ENCODE measurements at regions not wholly inside any gene's neighbourhood (a gene's known extent, or its start where the extent isn't known, plus 50 kb on each side); places are given as distances from the start of the nearest gene placed in this dataset.

DNA sequence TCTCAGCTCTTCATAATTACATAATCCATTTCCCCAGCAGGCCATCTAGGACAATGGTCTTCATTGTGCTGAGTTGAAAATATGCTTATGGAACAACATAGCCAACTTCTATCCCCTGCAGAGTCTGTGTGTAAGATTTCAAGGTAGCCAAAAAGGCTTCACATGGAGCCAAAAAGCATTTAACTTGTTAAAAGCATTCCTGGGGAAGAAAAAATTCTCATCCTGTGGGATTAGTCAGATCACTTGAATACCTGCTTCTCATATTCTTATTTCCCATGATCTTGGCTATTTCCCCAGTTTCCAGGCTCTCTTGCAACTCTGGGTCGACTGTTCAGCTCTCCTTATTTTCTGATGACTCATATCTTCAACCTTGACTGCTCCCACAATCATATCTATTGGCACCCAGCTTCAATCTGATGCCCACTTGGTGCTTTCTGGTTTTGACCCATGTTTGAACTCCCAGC, 178.9 kb downstream of the KLHL28 start:
- Histone ChIP-seq H3K36me3 (ENCODE audit: low read depth) (no peaks in the 10 kb centered on the region), H3K27ac (ENCODE audit: poor library complexity, severe bottlenecking) (no peak overlapping the region), H3K27me3 (ENCODE audit: insufficient read depth, poor library complexity, severe bottlenecking) (no peaks in the 10 kb centered on the region), H3K9me3 (ENCODE audit: severe bottlenecking) (no peaks in the 10 kb centered on the region), H3K4me1 (ENCODE audit: insufficient read depth, poor library complexity, severe bottlenecking) (no peaks in the 10 kb centered on the region), H3K4me3 (ENCODE audit: severe bottlenecking) (no peak overlapping the region)
- no peak for DNase-seq (ENCODE audit: low spot score)
- ATAC-seq (ENCODE audit: low read depth) = peak; percentile 44; the same call in 2 of the 3 replicates
- no peak for TF ChIP-seq CTCF (IDR thresholded peaks at IDR 0.05; ENCODE audit: poor library complexity, severe bottlenecking)

DNA sequence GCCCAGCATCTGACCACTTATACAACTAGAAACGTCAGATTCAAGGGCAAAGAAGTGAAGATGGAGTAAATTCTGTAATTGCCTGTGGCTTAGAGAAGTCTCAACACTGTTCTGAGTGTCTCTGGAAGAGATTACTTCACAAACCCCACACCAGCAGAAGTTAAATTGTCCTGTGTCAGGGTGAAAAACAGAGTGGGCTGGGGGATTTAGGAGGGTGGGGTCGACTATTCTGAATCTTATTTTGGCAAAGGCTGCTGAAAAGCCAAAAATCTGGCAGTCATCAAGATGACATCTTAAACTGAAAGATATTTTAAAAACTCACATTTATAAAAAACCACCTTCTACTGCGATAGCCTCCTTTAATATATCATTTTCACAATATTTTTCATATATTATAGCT, 180.8 kb downstream of the KLHL28 start:
- Histone ChIP-seq H3K36me3 (ENCODE audit: low read depth) (no peaks in the 10 kb centered on the region), H3K4me3 (ENCODE audit: severe bottlenecking) (no peak overlapping the region), H3K4me1 (ENCODE audit: insufficient read depth, poor library complexity, severe bottlenecking) (no peaks in the 10 kb centered on the region), H3K27ac (ENCODE audit: poor library complexity, severe bottlenecking) (no peak overlapping the region), H3K27me3 (ENCODE audit: insufficient read depth, poor library complexity, severe bottlenecking) (no peaks in the 10 kb centered on the region), H3K9me3 (ENCODE audit: severe bottlenecking) (no peaks in the 10 kb centered on the region)
- ATAC-seq (ENCODE audit: low read depth) = no peak
- no peak for DNase-seq (ENCODE audit: low spot score)
- no peak for TF ChIP-seq CTCF (IDR thresholded peaks at IDR 0.05; ENCODE audit: poor library complexity, severe bottlenecking)

DNA sequence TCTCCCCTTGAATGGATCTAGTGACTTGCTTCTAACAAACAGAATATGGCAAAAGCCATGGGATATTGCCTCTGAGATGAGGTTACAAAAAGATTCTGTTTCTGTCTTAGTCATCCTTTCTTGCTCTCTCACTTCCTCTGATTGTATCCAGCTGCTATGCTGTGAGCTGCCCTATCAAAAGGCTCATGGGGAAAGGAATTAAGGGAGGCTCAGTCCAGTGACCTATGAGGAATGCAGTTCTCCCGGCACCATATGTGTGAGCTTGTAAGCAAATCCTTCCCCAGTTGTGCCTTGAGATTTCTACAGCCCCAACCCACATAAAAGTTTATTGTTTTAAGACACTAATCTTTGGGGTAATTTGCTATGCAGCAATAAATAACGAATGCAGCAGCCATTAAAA, 183.1 kb downstream of the KLHL28 start:
- Histone ChIP-seq H3K9me3 (ENCODE audit: severe bottlenecking) (no peaks in the 10 kb centered on the region), H3K4me1 (ENCODE audit: insufficient read depth, poor library complexity, severe bottlenecking) (no peaks in the 10 kb centered on the region), H3K27me3 (ENCODE audit: insufficient read depth, poor library complexity, severe bottlenecking) (peaks cover 4% of the 10 kb centered on the region), H3K36me3 (ENCODE audit: low read depth) (no peaks in the 10 kb centered on the region), H3K27ac (ENCODE audit: poor library complexity, severe bottlenecking) (no peak overlapping the region), H3K4me3 (ENCODE audit: severe bottlenecking) (no peak overlapping the region)
- DNase-seq (ENCODE audit: low spot score) = no peak
- peak; percentile 60; the same call in 1 of the 3 replicates for ATAC-seq (ENCODE audit: low read depth)
- TF ChIP-seq CTCF (IDR thresholded peaks at IDR 0.05; ENCODE audit: poor library complexity, severe bottlenecking) = no peak

DNA sequence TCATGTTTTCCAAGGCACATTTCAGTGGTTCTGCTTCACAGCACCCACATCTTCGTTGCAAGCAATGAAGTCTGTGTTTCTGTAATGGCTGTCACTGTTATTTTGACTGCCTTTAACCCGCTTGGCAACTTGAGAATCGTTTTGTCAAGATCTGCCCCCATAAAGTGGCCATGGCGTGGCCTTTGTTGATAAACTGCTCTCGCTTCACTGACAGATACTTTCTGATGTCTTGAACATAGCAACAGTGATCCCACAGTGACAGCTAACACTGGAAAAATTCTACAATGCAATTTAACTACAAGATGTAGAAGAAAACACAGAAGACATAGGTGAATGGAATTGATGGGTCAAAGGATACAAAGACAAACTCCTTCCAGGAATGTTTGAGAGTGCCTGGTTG, 184.2 kb downstream of the KLHL28 start:
- DNase-seq (ENCODE audit: low spot score) = no peak
- H3K36me3 ChIP-seq (ENCODE audit: low read depth) = no peaks in the 10 kb centered on the region
- no peaks in the 10 kb centered on the region for H3K4me1 ChIP-seq (ENCODE audit: insufficient read depth, poor library complexity, severe bottlenecking)
- H3K9me3 ChIP-seq (ENCODE audit: severe bottlenecking) = no peaks in the 10 kb centered on the region
- TF ChIP-seq CTCF (IDR thresholded peaks at IDR 0.05; ENCODE audit: poor library complexity, severe bottlenecking) = no peak
- peaks cover 4% of the 10 kb centered on the region for H3K27me3 ChIP-seq (ENCODE audit: insufficient read depth, poor library complexity, severe bottlenecking)
- H3K4me3 ChIP-seq (ENCODE audit: severe bottlenecking) = no peak overlapping the region
- no peak for ATAC-seq (ENCODE audit: low read depth)
- H3K27ac ChIP-seq (ENCODE audit: poor library complexity, severe bottlenecking) = no peak overlapping the region

DNA sequence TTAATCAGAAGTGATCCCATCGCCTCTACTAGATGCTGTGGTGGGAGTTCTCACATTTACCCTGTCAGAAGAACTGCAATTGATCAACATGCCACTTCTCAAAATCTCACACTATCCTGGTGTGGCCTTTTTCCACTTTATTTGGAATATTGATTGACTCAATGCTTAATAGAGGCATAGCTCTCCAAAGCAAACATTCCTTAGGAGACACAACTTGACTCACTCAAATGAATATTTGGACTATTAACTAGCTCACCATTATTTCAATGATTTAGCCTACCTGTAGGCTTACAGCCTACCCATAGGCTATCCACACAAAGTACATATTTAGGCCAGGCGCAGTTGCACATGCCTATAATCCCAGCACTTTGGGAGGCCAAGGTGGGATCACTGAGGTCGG, 186.5 kb downstream of the KLHL28 start:
- H3K27ac ChIP-seq (ENCODE audit: poor library complexity, severe bottlenecking) = no peak overlapping the region
- no peak for DNase-seq (ENCODE audit: low spot score)
- no peak overlapping the region for H3K4me3 ChIP-seq (ENCODE audit: severe bottlenecking)
- no peaks in the 10 kb centered on the region for H3K9me3 ChIP-seq (ENCODE audit: severe bottlenecking)
- peaks cover 10% of the 10 kb centered on the region for H3K27me3 ChIP-seq (ENCODE audit: insufficient read depth, poor library complexity, severe bottlenecking)
- TF ChIP-seq CTCF (IDR thresholded peaks at IDR 0.05; ENCODE audit: poor library complexity, severe bottlenecking) = no peak
- H3K4me1 ChIP-seq (ENCODE audit: insufficient read depth, poor library complexity, severe bottlenecking) = no peaks in the 10 kb centered on the region
- ATAC-seq (ENCODE audit: low read depth) = no peak
- H3K36me3 ChIP-seq (ENCODE audit: low read depth) = no peaks in the 10 kb centered on the region

Data from RWPE2 (cell line).